Transverse colon (tissue), 4 donors: ENCODE measurements at regions not wholly inside any gene's neighbourhood (a gene's known extent, or its start where the extent isn't known, plus 50 kb on each side); places are given as distances from the start of the nearest gene placed in this dataset.

ENCODE experiments used
- DNase-seq: peaks from one replicate; pipeline ENCODE4 v3.0.0-alpha.2; 2019
- H3K27ac ChIP-seq, 4 donors: fragments of 200-600 bp; sonication (generic); 2 replicates each; pipeline ENCODE4 v1.5.1; 2016 to 2018; ENCODE audit warnings: inconsistent platforms in 4 of 4
- H3K27me3 ChIP-seq: fragments of 200-600 bp; sonication (generic); 2 replicates; pipeline ENCODE4 v1.5.1; 2017; ENCODE audit warnings: inconsistent platforms
- H3K36me3 ChIP-seq, 4 donors: fragments of 200-600 bp; sonication (generic); 2 replicates each; pipeline ENCODE4 v1.5.1; 2017 to 2019; ENCODE audit warnings: inconsistent platforms in 4 of 4
- H3K4me1 ChIP-seq, 4 donors: fragments of 200-600 bp; sonication (generic); 2 replicates each; pipeline ENCODE4 v1.5.1; 2017 to 2020; ENCODE audit warnings: inconsistent platforms in 4 of 4
- H3K4me3 ChIP-seq, 4 donors: fragments of 200-600 bp; sonication (generic); 1 replicate in 1 of 4; 2 replicates in 3 of 4; pipeline versions ENCODE4 v1.5.1 to v1.6.1; 2017 to 2019; ENCODE audit warnings: inconsistent platforms in 4 of 4
- H3K9me3 ChIP-seq, 2 donors: fragments of 200-600 bp; sonication (generic); 2 replicates each; pipeline ENCODE4 v1.5.1; 2017 to 2019; ENCODE audit warnings: inconsistent platforms in 2 of 2
- EP300 ChIP-seq: sonication (generic); formaldehyde crosslinking; IDR thresholded peaks from one replicate; pipeline ENCODE4 v1.6.1; 2017; ENCODE audit warnings: antibody characterized with exemption, low read depth
- POLR2A ChIP-seq: fragments of 450-650 bp; IDR thresholded peaks from one replicate; pipeline ENCODE4 v1.6.1; 2016; ENCODE audit warnings: antibody characterized with exemption, mild to moderate bottlenecking, moderate library complexity
- POLR2AphosphoS5 ChIP-seq, 3 donors: sonication (generic); formaldehyde crosslinking; IDR thresholded peaks; one replicate each; pipeline ENCODE4 v1.6.1; 2016; ENCODE audit warnings: antibody characterized with exemption in 3 of 3
- WGBS, 2 donors: methylation state at CpG; one replicate each; pipeline ENCODE4 v1.1.5; 2018; ENCODE audit warnings: low coverage in 1 of 2; 5-methylcytosine and 5-hydroxymethylcytosine counted together
- in situ Hi-C, 4 donors: fragments of 200-750 bp; cut with MboI; loops; one replicate each; pipeline versions ENCODE4 v1.15.0 to v1.15.1; 2017; ENCODE audit warnings: low sequenced_read_pairs in 3 of 4, low pct_ligation_motif_present in 1 of 4, low pct_unique_long_range_greater_than_20kb in 1 of 4
- intact Hi-C: fragments of 100-400 bp; cut with DNase I; formaldehyde crosslinking; loops from one replicate; pipeline ENCODE4 v1.15.1; 2023; ENCODE audit warnings: low total_unique reads
- TF ChIP-seq, protein P1 (sequence below), 5 experiments: fragments of 200-600 bp in 3 of 5; fragments of 450-650 bp in 2 of 5; sonication (generic) in 3 of 5; IDR thresholded peaks; 1 replicate in 2 of 5; 2 replicates in 3 of 5; pipeline ENCODE4 v1.5.1; 2016 to 2017; ENCODE audit warnings: antibody characterized with exemption in 5 of 5, inconsistent platforms in 3 of 5, mild to moderate bottlenecking in 2 of 5, moderate library complexity in 1 of 5

DNA sequence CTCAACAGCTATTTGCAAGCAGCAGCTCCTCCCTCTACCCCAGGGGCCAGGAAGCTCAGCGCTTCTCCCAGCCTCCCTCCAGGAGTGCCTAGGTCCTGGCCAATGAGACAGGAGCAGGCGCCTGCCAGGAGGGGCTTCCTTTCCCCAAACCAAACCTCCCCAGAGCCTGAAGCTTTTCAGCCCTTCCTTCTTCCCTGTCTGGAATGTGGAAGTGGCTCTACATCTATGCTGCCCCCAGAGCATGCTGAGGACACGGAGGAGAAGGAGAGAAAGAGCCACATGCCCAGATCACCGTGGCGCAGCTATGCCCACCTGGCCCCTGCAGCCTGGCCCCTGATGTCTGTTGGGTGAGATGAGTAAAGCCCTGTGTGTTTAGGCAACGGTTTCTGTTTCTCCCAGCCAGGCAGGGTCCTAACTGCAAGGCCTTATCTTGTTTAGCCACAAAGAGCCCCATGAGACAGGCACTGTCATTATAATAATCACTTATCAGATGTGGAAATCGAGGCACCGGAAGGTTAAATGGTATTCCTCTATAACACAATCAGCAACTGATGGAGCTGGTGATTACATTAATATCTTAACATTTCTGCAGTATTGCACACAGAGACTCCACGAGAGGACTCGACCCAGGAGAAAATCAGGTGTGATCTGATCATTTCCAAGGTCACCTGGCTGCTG is 315.8 kb downstream of the CTTN start:
- no peak for DNase-seq
- TF ChIP-seq POLR2AphosphoS5 (IDR thresholded peaks at IDR 0.05), result no peak
- no peak for TF ChIP-seq POLR2A
- TF ChIP-seq, protein P1, sequence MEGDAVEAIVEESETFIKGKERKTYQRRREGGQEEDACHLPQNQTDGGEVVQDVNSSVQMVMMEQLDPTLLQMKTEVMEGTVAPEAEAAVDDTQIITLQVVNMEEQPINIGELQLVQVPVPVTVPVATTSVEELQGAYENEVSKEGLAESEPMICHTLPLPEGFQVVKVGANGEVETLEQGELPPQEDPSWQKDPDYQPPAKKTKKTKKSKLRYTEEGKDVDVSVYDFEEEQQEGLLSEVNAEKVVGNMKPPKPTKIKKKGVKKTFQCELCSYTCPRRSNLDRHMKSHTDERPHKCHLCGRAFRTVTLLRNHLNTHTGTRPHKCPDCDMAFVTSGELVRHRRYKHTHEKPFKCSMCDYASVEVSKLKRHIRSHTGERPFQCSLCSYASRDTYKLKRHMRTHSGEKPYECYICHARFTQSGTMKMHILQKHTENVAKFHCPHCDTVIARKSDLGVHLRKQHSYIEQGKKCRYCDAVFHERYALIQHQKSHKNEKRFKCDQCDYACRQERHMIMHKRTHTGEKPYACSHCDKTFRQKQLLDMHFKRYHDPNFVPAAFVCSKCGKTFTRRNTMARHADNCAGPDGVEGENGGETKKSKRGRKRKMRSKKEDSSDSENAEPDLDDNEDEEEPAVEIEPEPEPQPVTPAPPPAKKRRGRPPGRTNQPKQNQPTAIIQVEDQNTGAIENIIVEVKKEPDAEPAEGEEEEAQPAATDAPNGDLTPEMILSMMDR (IDR thresholded peaks at IDR 0.05), result no peak
- no peak for TF ChIP-seq EP300
- Histone ChIP-seq H3K36me3 (no peaks in the 10 kb centered on the region), H3K4me3 (no peak overlapping the region), H3K4me1 (peaks cover 0 to 8% (median 0%) of the 10 kb centered on the region in 4 donors), H3K27me3 (no peaks in the 10 kb centered on the region), H3K27ac (no peak overlapping the region), H3K9me3 (no peaks in the 10 kb centered on the region)
- 68 to 90% methylated on average over 4 to 10 of the region's 10 CpGs for WGBS, 2 donors
- in situ Hi-C loops, result no loop called here
- intact Hi-C loops, result no loop called here

DNA sequence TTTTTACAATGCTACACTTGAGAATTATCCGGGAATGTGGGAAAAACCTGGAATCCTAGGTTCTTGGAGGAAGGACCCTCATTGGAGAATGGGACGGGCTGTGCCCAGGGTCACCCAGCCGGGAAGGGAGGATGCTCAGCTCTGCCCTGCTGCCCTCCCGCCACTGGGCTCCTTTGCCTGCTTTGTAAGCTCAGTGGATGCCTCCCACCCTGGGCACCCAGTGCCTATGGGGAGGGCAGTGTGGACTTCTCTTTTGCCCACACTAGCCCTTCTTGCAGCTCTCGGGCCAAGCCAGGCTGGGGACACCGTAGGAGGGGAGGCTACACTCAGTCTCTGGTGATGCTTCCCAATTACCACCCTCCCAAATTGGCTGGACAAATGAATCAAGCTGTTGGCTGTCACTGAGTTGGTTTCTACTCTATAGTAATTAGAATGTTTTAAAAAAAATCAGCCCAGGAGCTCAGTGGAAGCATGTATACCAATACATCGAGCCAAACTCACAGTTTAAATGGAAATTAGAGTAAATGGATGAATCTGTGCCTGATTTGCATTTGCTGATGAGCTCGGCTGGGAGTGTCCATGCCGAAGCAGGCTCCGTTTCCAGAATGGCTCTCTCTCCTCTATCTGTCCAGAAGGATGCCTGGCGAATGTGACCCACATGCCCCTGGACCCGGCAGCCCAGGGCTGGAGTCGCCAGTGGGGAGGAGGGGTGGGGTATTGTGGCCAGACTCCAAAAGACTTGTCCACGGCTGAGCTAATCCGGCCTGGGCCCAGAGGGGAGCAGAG is 317.0 kb downstream of the CTTN start:
- H3K9me3 ChIP-seq, result no peaks in the 10 kb centered on the region
- in situ Hi-C loops, result no loop called here

DNA sequence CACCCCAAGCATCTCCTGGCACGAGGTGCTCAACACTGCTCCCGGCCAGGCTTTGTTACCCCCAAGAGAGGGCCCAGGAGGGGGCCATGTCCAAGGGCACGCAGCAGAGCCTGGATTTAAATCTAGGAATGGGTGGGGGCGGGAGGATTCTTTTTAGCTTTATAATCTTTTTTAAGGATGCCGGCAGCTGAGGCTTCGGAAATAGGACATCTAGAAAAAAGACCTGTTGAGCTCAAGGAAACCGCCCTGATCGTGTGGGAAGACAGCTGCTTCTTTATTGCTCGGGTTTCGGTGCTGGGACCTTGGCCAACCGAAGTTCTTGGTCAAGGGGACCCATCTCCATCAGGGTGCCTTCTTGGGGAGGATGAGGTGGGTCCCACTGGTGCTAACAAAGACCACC is 317.9 kb downstream of the CTTN start:
- Histone ChIP-seq H3K27ac (no peak overlapping the region), H3K27me3 (no peaks in the 10 kb centered on the region), H3K4me1 (peaks cover 0 to 8% (median 0%) of the 10 kb centered on the region in 4 donors), H3K36me3 (no peaks in the 10 kb centered on the region), H3K4me3 (no peak overlapping the region), H3K9me3 (no peaks in the 10 kb centered on the region)
- TF ChIP-seq, protein P1 (IDR thresholded peaks at IDR 0.05), result no peak
- TF ChIP-seq POLR2AphosphoS5 (IDR thresholded peaks at IDR 0.05) (no peak), POLR2A (no peak), EP300 (no peak)
- intact Hi-C loops (no loop called here), in situ Hi-C loops (no loop called here)
- DNase-seq, result no peak
- WGBS, 2 donors, result 85 to 100% methylated on average over 1 to 11 of the region's 11 CpGs

More for the DNA sequence above, 317.0 kb downstream of the CTTN start:
- intact Hi-C loops, result no loop called here
- WGBS, 2 donors, result 53 to 72% methylated on average over 3 to 15 of the region's 15 CpGs
- Histone ChIP-seq H3K27me3 (no peaks in the 10 kb centered on the region), H3K4me3 (no peak overlapping the region), H3K27ac (no peak overlapping the region), H3K36me3 (no peaks in the 10 kb centered on the region), H3K4me1 (peaks cover 0 to 8% (median 0%) of the 10 kb centered on the region in 4 donors)
- TF ChIP-seq POLR2A (no peak), POLR2AphosphoS5 (IDR thresholded peaks at IDR 0.05) (no peak), EP300 (no peak)
- TF ChIP-seq, protein P1 (IDR thresholded peaks at IDR 0.05), result no peak
- DNase-seq, result no peak

DNA sequence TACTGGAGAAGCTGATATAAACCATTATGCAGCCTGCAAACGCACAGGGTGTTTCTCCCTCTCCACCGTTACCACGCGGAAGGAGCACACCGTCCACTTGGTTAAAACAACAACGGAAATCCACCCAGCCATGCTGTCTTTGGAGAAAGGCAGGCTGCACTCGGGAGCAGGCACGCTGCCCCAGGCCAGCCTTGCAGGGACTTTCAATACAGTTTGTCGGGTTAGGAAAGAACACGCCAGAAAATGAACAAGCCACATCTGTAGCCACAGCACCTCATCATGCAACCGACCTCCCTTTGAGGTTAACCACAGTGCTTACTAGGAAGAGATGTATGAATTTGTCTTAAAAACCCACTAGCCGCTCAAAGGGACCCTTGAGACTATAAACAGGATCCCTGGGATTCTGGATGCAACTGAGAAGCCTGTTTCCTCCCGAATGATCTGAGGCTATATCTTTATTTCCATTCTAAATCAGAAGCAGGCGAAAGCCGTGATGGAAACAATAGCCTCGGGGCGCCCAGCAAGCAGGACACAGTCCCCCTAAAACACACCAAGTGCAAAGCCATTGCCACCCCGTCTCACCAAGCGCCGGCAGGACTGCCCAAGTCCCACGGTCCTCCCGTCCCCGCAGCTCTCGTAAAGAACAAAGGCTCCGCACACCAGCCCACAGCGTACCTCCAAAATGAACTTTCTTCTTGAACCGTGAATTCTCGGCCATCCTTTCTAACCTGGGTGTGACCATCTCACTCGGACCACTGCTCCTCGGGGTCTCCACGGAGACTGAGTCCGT is 318.9 kb downstream of the CTTN start:
- DNase-seq, result no peak
- no peaks in the 10 kb centered on the region for H3K36me3 ChIP-seq
- 76 to 95% methylated on average over 8 to 32 of the region's 32 CpGs for WGBS, 2 donors
- no peak overlapping the region for H3K27ac ChIP-seq
- no peak for TF ChIP-seq POLR2A
- TF ChIP-seq, protein P1 (IDR thresholded peaks at IDR 0.05), result no peak
- no peak for TF ChIP-seq EP300
- TF ChIP-seq POLR2AphosphoS5 (IDR thresholded peaks at IDR 0.05), result no peak
- H3K4me3 ChIP-seq, result no peak overlapping the region
- no peaks in the 10 kb centered on the region for H3K9me3 ChIP-seq
- H3K27me3 ChIP-seq, result no peaks in the 10 kb centered on the region
- H3K4me1 ChIP-seq, result peaks cover 0 to 7% (median 0%) of the 10 kb centered on the region in 4 donors
- intact Hi-C loops, result no loop called here
- in situ Hi-C loops, result no loop called here
